ENCODE measurements at regions not wholly inside any gene's neighbourhood (a gene's known extent, or its start where the extent isn't known, plus 50 kb on each side); places are given as distances from the start of the nearest gene placed in this dataset.

- TF ChIP-seq CTCF (IDR thresholded peaks at IDR 0.05; ENCODE audit: low read length) (no peak), EZH2 (optimal IDR thresholded peaks at IDR 0.05; ENCODE audit: low read depth, low read length) (no peak)
Observed at GRCh38 chr6:168155821-168156741, 77.1 kb upstream of the FRMD1 start.
